PC-3 (cell line): ENCODE measurements at regions not wholly inside any gene's neighbourhood (a gene's known extent, or its start where the extent isn't known, plus 50 kb on each side); places are given as distances from the start of the nearest gene placed in this dataset.

ENCODE experiments used
- ATAC-seq: fragments of 200-7000 bp; cut with Tn5 transposase; 2 replicates; pipeline ENCODE4 v1.9.1; 2020; ENCODE audit warnings: mild to moderate bottlenecking, moderate library complexity
- BruUV-seq: library from RNA; stranded (reverse); fragments of 400-500 nt; replicated peaks from 2 replicates; lab custom pipeline; 2021; lab: Mats Ljungman, UMichigan
- CTCF ChIA-PET: fragments of 300-600 bp; sonication (Branson Sonifier 250); formaldehyde crosslinking; loops from one replicate; lab custom pipeline; 2022; ENCODE audit warnings: antibody characterized with exemption; lab: Charles Lee
- POLR2A ChIA-PET: fragments of 300-600 bp; sonication (Branson Sonifier 250); formaldehyde crosslinking; loops from one replicate; lab custom pipeline; 2022; ENCODE audit warnings: antibody characterized with exemption; ENCODE audit not compliant: unreplicated experiment; lab: Charles Lee
- DNase-seq: peaks from one replicate; pipeline ENCODE4 v3.0.0-alpha.2; 2015
- H2AFZ ChIP-seq: fragments of 300-600 bp; sonication (generic); 2 replicates; pipeline ENCODE4 v1.6.0; 2016; ENCODE audit warnings: antibody characterized with exemption, low read length
- H3F3A ChIP-seq: fragments of 300-600 bp; sonication (generic); one replicate; pipeline ENCODE4 v1.6.0; 2017; ENCODE audit warnings: antibody characterized with exemption, low read length, control low read depth, mild to moderate bottlenecking; ENCODE audit not compliant: unreplicated experiment
- H3K27ac ChIP-seq: fragments of 300-600 bp; sonication (generic); 2 replicates; pipeline ENCODE4 v1.5.1; 2016; ENCODE audit warnings: mild to moderate bottlenecking, low read length
- H3K27me3 ChIP-seq: fragments of 300-600 bp; sonication (generic); 2 replicates; pipeline ENCODE4 v1.6.1; 2016; ENCODE audit warnings: low read length, mixed read lengths
- H3K36me3 ChIP-seq: fragments of 300-600 bp; sonication (generic); 2 replicates; pipeline ENCODE4 v1.6.1; 2016; ENCODE audit warnings: low read depth, mixed run types, low read length, mixed read lengths
- H3K4me1 ChIP-seq: fragments of 300-600 bp; sonication (generic); 2 replicates; pipeline ENCODE4 v1.5.1; 2016; ENCODE audit warnings: low read length; ENCODE audit not compliant: insufficient read depth
- H3K4me2 ChIP-seq: fragments of 300-600 bp; sonication (generic); 2 replicates; pipeline ENCODE4 v1.6.0; 2016; ENCODE audit warnings: low read length
- H3K4me3 ChIP-seq: fragments of 300-600 bp; sonication (generic); 2 replicates; pipeline ENCODE4 v1.5.1; 2016; ENCODE audit warnings: mild to moderate bottlenecking, low read length, mixed read lengths
- H3K79me2 ChIP-seq: fragments of 300-600 bp; sonication (generic); 2 replicates; pipeline ENCODE4 v1.6.1; 2017; ENCODE audit warnings: low read length, mixed read lengths
- H3K9ac ChIP-seq: fragments of 300-600 bp; sonication (generic); 2 replicates; pipeline ENCODE4 v1.6.0; 2016; ENCODE audit warnings: mild to moderate bottlenecking, low read length
- H3K9me2 ChIP-seq: fragments of 300-600 bp; sonication (generic); replicated peaks from 2 replicates; pipeline ENCODE4 v1.6.1; 2016; ENCODE audit warnings: mixed run types, low read length, mixed read lengths
- H3K9me3 ChIP-seq: fragments of 300-600 bp; sonication (generic); 2 replicates; pipeline ENCODE4 v1.6.1; 2016; ENCODE audit warnings: low read length, mixed read lengths
- H4K20me1 ChIP-seq: fragments of 300-600 bp; sonication (generic); 2 replicates; pipeline ENCODE4 v1.6.1; 2016; ENCODE audit warnings: low read length, mixed read lengths
- CTCF ChIP-seq: fragments of 300-600 bp; sonication (generic); conservative IDR thresholded peaks from 2 replicates; pipeline ENCODE4 v1.5.1; 2017; ENCODE audit warnings: antibody characterized with exemption, low read depth, mild to moderate bottlenecking, low read length
- EZH2 ChIP-seq: fragments of 300-600 bp; sonication (generic); IDR thresholded peaks from one replicate; pipeline ENCODE4 v1.6.1; 2017; ENCODE audit warnings: antibody characterized with exemption, mild to moderate bottlenecking, low read length; ENCODE audit not compliant: unreplicated experiment
- EZH2phosphoT487 ChIP-seq: fragments of 300-600 bp; sonication (generic); IDR thresholded peaks from 2 replicates; pipeline ENCODE4 v1.6.1; 2018; ENCODE audit warnings: mild to moderate bottlenecking, antibody characterized with exemption, low read length, borderline replicate concordance
- intact Hi-C: fragments of 100-400 bp; cut with micrococcal nuclease; formaldehyde crosslinking; loops from 2 replicates; pipeline ENCODE4 v1.9.0; 2023

GRCh38 chr1:194309269-194309668, 1122.9 kb upstream of the B3GALT2 start:
- peak; percentile 63 for ATAC-seq
- H3K4me1 ChIP-seq: peaks cover 4% of the 10 kb centered on the region; the same call in 1 of the 2 replicates
- H4K20me1 ChIP-seq: no peaks in the 10 kb centered on the region
- no peaks in the 10 kb centered on the region for H3K9me3 ChIP-seq
- no peak overlapping the region for H3K9ac ChIP-seq
- no peak overlapping the region for H3K27ac ChIP-seq
- peak overlapping the region; percentile 22; the same call in 1 of the 2 replicates for H3K4me2 ChIP-seq
- H3F3A ChIP-seq: no peaks in the 10 kb centered on the region
- BruUV-seq: no TSS peak
- no peak overlapping the region for H2AFZ ChIP-seq
- ChIA-PET POLR2A (no interaction called here), CTCF (no interaction called here)
- TF ChIP-seq EZH2: no peak
- no peak for TF ChIP-seq CTCF
- no peak for TF ChIP-seq EZH2phosphoT487
- no peaks in the 10 kb centered on the region for H3K79me2 ChIP-seq
- H3K36me3 ChIP-seq: no peaks in the 10 kb centered on the region
- H3K4me3 ChIP-seq: no peak overlapping the region
- DNase-seq: peak; percentile 37
- H3K9me2 ChIP-seq: no peaks in the 10 kb centered on the region
- intact Hi-C loops: loop anchor here (10.0 kb wide), 1 partner anchor 156 kb away; no protein-coding TSS in a partner anchor
- no peaks in the 10 kb centered on the region for H3K27me3 ChIP-seq

- H3K79me2 ChIP-seq: no peaks in the 10 kb centered on the region
- no peaks in the 10 kb centered on the region for H3K9me3 ChIP-seq
- H3K4me1 ChIP-seq: no peaks in the 10 kb centered on the region
- H3K27ac ChIP-seq: no peak overlapping the region
- TF ChIP-seq EZH2phosphoT487 (no peak), EZH2 (no peak), CTCF (no peak)
- intact Hi-C loops: loop anchor here (10.0 kb wide), 1 partner anchor 164 kb away; no protein-coding TSS in a partner anchor
- no peaks in the 10 kb centered on the region for H4K20me1 ChIP-seq
- ATAC-seq (no peak), DNase-seq (no peak)
- H3K9ac ChIP-seq: no peak overlapping the region
- no peaks in the 10 kb centered on the region for H3K36me3 ChIP-seq
- no peaks in the 10 kb centered on the region for H3K9me2 ChIP-seq
- no peak overlapping the region for H3K4me3 ChIP-seq
- no peaks in the 10 kb centered on the region for H3F3A ChIP-seq
- BruUV-seq: no TSS peak
- H3K4me2 ChIP-seq: no peak overlapping the region
- H2AFZ ChIP-seq: no peak overlapping the region
- H3K27me3 ChIP-seq: no peaks in the 10 kb centered on the region
- ChIA-PET POLR2A (no interaction called here), CTCF (no interaction called here)
Measured at GRCh38 chr1:194300776-194301175, 1114.4 kb upstream of the B3GALT2 start.

DNA sequence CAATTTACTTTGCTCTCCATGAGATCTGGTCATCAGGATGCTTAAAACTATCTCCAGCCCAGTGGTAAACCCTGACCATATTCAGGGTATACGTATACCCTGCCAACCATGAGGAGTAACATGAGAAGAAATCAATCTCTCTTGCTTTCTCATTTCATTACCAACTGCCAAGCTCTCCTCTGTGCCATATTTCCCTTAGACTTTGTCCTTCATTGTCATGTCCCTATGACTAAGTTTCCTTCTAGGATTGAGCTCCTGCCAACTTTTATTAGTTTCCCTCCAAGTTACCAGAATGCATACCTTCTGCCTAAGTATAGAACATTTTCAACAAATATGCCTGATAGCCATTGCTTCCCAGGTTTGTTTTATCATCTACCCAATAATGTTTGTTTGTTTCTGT, 1113.9 kb upstream of the B3GALT2 start:
- no peaks in the 10 kb centered on the region for H3K79me2 ChIP-seq
- H3K27me3 ChIP-seq: no peaks in the 10 kb centered on the region
- no peaks in the 10 kb centered on the region for H4K20me1 ChIP-seq
- no peaks in the 10 kb centered on the region for H3K36me3 ChIP-seq
- BruUV-seq: no TSS peak
- no peaks in the 10 kb centered on the region for H3K9me2 ChIP-seq
- ChIA-PET POLR2A (no interaction called here), CTCF (no interaction called here)
- H3K4me2 ChIP-seq: no peak overlapping the region
- H3K4me3 ChIP-seq: no peak overlapping the region
- H2AFZ ChIP-seq: no peak overlapping the region
- no peak overlapping the region for H3K27ac ChIP-seq
- H3K9me3 ChIP-seq: no peaks in the 10 kb centered on the region
- H3K4me1 ChIP-seq: no peaks in the 10 kb centered on the region
- ATAC-seq: peak; percentile 66
- intact Hi-C loops: loop anchor here (10.0 kb wide), 1 partner anchor 164 kb away; no protein-coding TSS in a partner anchor
- no peaks in the 10 kb centered on the region for H3F3A ChIP-seq
- H3K9ac ChIP-seq: no peak overlapping the region
- peak; percentile 41 for DNase-seq
- TF ChIP-seq EZH2phosphoT487 (no peak), EZH2 (no peak), CTCF (no peak)
